ENCODE measurements at regions not wholly inside any gene's neighbourhood (a gene's known extent, or its start where the extent isn't known, plus 50 kb on each side); places are given as distances from the start of the nearest gene placed in this dataset.
"Not testable (repeated sequence)": the region's sequence is repeated elsewhere in the genome, so short reads cannot be mapped to it uniquely, and the experiment has no call there.

DNA sequence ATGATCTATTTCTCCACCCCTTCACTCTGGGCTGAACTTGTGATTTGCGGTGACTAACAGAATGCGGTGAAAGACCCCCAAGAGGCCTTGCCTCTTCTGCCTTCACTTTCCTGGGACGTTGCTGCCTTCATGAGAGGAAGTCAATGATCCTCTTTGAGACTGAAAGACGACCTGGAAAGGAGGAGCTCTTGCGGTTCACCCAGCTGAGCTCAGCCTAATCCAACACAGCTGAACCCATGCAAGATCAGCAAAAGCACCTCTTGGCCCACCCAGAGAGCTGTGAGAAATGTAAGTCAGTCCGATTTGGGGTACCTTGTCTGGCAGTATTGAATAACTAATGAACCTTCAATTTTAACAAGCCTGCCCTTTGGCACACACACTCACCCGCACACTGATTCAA lies 767.4 kb upstream of the TPTE start:
- Mint-ChIP-seq H3K27me3 (no peaks in the 10 kb centered on the region), H3K36me3 (ENCODE audit: insufficient read depth) (no peaks in the 10 kb centered on the region), H3K4me3 (no peak overlapping the region), H3K4me1 (ENCODE audit: low read depth in 2 of 2) (no peaks in the 10 kb centered on the region), H3K9me3 (no peaks in the 10 kb centered on the region), H3K27ac (no peak overlapping the region)
- DNase-seq (no peak), ATAC-seq (replicated peaks) (no peak)

DNA sequence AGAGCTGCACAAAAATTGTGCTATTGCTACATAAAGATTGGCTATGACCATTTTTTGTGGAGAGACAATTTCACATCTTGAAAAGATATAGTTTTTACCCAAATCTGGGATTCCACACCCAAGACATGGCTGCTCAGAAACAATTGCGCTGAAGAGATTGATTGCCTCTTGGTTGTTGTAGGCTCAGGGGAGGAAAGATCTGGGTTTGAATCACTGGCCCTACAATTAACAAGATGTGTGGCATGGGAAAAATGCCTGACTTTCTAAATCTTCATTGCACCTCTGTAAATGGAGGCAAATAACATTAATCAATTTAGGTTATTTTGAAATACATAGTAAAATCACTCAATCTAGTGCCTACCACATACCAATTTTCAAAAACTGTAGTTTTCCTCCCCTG lies 766.9 kb upstream of the TPTE start:
- DNase-seq; ATAC-seq (replicated peaks); H3K4me1 Mint-ChIP-seq (ENCODE audit: low read depth in 2 of 2); H3K27ac Mint-ChIP-seq; H3K9me3 Mint-ChIP-seq; H3K4me3 Mint-ChIP-seq; H3K36me3 Mint-ChIP-seq (ENCODE audit: insufficient read depth); H3K27me3 Mint-ChIP-seq: not testable (repeated sequence)

DNA sequence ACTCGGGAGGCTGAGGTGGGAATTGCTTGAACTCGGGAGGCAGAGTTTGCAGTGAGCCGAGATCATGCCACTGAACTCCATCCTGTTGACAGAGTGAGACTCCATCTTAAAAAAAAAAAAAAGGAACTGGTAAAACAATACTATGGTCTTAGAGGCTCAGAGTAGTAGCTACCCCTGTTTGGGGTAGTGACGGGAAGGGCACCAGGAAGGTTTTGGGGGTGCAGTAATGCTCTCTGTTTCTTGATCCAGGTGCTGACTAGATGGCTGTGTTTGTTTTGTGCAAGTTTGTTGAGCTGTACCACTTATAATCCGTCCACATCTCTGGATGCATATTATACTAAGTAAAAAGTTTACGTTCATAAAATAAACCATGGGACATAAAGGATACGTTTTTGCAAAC lies 765.8 kb upstream of the TPTE start:
- DNase-seq (no peak), ATAC-seq (replicated peaks) (no peak)
- Mint-ChIP-seq H3K4me1 (ENCODE audit: low read depth in 2 of 2) (no peaks in the 10 kb centered on the region), H3K9me3 (no peaks in the 10 kb centered on the region), H3K4me3 (no peak overlapping the region), H3K36me3 (ENCODE audit: insufficient read depth) (no peaks in the 10 kb centered on the region), H3K27me3 (no peaks in the 10 kb centered on the region), H3K27ac (no peak overlapping the region)

DNA sequence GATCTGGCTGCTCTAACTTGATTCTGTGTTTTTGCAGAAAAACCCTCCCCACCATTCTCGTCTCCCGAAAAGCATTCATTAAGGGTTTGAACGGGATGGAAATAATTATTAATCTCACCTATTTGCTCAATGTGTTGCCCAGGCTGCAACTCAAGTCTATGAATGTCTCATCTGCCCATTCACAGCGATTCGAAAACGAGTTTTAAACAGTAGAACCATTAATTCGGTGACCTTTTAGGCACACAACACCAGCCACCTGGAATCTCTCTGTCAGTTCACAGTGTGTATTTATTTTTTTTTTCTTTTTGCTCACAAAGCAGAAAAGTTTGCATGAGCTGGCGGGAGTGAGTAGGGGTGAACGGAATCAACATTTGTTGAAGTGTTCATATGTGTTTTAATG lies 764.7 kb upstream of the TPTE start:
- ATAC-seq (replicated peaks) (no peak), DNase-seq (no peak)
- Mint-ChIP-seq H3K27ac (no peak overlapping the region), H3K27me3 (no peaks in the 10 kb centered on the region), H3K36me3 (ENCODE audit: insufficient read depth) (no peaks in the 10 kb centered on the region), H3K9me3 (no peaks in the 10 kb centered on the region), H3K4me1 (ENCODE audit: low read depth in 2 of 2) (no peaks in the 10 kb centered on the region), H3K4me3 (no peak overlapping the region)

DNA sequence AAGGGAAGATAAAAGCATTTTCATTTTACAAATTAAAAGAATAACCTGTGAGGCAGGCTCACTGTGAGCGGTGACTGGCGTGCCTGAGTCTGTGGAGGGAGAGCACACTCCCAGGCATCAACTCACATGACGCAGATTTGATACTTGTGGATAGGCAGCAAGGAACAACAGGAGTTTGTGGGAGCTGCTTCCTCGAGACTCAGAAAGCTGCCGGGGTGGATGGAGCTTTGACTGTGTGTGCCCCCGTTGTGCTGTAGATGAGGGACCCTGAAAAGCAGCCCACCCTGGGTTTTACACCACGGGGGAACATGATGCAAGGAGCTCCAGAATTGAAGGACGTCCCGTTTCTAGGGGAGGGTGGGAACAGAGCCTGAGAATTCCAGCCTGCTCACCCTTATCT lies 764.3 kb upstream of the TPTE start:
- ATAC-seq (replicated peaks); H3K4me1 Mint-ChIP-seq (ENCODE audit: low read depth in 2 of 2); H3K27ac Mint-ChIP-seq; H3K36me3 Mint-ChIP-seq (ENCODE audit: insufficient read depth); DNase-seq; H3K27me3 Mint-ChIP-seq; H3K4me3 Mint-ChIP-seq; H3K9me3 Mint-ChIP-seq: not testable (repeated sequence)

DNA sequence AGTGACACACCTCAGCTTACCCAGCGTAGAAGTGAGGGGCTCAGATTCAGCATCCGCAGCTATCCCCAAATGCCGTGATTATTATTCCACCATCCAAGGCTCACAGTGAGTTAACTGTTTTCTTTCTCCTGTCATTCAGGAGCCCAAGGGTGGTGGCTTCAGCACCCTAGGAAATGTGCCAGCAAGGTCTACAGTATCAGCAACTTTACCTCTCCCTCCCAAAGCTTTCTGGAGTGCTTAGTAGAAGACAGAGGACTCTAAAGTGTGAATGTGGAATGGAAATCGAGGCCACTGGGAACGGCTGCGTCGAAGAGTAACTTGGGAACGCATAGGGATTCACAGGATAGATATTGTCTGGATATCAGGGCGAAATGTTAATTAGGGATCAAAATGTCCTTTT lies 763.8 kb upstream of the TPTE start:
- not testable (repeated sequence) for H3K27ac Mint-ChIP-seq; ATAC-seq (replicated peaks); H3K4me1 Mint-ChIP-seq (ENCODE audit: low read depth in 2 of 2); H3K9me3 Mint-ChIP-seq; H3K4me3 Mint-ChIP-seq; DNase-seq; H3K27me3 Mint-ChIP-seq; H3K36me3 Mint-ChIP-seq (ENCODE audit: insufficient read depth)

DNA sequence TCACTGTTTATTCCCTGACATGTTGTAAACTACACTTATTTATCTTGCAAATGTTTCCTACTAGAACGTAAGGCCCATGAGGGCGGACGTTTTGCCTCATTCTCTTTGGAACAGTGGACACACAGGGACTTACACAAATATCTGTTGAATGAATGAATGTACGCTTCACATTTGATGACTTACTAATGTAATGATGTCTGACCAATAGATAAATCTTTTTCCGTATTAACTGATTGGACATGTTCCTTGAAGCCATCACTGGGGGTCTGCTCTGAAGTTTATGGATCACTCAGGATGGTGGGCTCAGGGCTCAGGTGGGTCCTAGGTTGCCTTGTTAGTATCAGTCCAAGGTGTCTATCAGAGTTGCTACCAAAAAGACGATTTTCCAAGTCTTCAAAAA lies 763.2 kb upstream of the TPTE start:
- ATAC-seq (replicated peaks) (no peak), DNase-seq (no peak)
- Mint-ChIP-seq H3K27ac (no peak overlapping the region), H3K27me3 (no peaks in the 10 kb centered on the region), H3K36me3 (ENCODE audit: insufficient read depth) (no peaks in the 10 kb centered on the region), H3K4me3 (no peak overlapping the region), H3K9me3 (no peaks in the 10 kb centered on the region), H3K4me1 (ENCODE audit: low read depth in 2 of 2) (no peaks in the 10 kb centered on the region)

DNA sequence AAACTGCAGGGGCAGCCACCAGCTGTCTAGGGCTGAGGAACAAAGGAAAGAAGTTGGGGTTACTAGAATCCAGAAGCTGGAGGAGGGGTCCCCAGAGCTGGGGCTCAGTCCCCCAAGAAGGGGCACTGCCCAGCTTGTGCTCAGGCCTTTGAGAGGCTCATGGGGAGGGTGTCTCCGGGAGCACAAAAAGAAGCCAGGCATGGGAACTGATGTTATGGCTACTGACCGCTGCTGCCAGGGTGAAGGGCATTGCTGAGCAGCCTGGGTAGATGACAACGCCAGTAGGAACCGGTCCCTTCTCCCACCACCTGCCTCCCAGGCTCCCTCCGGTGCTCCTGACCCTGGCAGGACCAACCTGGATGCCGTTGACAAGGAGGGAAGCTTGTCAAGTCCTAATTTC lies 762.5 kb upstream of the TPTE start:
- H3K27ac Mint-ChIP-seq, result no peak overlapping the region
- H3K27me3 Mint-ChIP-seq, result no peaks in the 10 kb centered on the region
- H3K4me3 Mint-ChIP-seq, result no peak overlapping the region
- ATAC-seq (replicated peaks) (no peak), DNase-seq (no peak)
- no peaks in the 10 kb centered on the region for H3K9me3 Mint-ChIP-seq
- no peaks in the 10 kb centered on the region for H3K4me1 Mint-ChIP-seq (ENCODE audit: low read depth in 2 of 2)
- H3K36me3 Mint-ChIP-seq (ENCODE audit: insufficient read depth), result no peaks in the 10 kb centered on the region

DNA sequence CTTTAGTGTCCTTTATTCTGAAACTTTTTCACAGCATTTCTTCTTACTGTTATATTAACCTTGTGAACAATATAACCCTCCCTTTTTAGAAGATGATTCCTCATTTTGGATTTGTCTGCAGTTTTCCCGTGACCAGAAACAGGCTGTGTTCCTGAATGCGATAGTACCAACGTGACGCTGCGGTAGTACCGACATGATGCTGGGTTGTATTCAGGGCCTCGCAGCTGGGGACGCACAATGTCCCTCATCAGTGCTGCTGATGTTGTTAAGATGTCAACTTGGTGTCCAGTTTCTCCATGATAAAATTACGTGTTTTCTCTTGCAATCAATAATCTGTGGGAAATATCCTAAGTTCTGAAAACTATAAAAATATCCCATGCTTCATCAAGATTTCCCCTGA lies 761.4 kb upstream of the TPTE start:
- H3K27me3 Mint-ChIP-seq, result no peaks in the 10 kb centered on the region
- no peaks in the 10 kb centered on the region for H3K36me3 Mint-ChIP-seq (ENCODE audit: insufficient read depth)
- H3K4me3 Mint-ChIP-seq, result no peak overlapping the region
- H3K4me1 Mint-ChIP-seq (ENCODE audit: low read depth in 2 of 2), result no peaks in the 10 kb centered on the region
- H3K27ac Mint-ChIP-seq, result no peak overlapping the region
- H3K9me3 Mint-ChIP-seq, result no peaks in the 10 kb centered on the region
- ATAC-seq (replicated peaks) (no peak), DNase-seq (no peak)

DNA sequence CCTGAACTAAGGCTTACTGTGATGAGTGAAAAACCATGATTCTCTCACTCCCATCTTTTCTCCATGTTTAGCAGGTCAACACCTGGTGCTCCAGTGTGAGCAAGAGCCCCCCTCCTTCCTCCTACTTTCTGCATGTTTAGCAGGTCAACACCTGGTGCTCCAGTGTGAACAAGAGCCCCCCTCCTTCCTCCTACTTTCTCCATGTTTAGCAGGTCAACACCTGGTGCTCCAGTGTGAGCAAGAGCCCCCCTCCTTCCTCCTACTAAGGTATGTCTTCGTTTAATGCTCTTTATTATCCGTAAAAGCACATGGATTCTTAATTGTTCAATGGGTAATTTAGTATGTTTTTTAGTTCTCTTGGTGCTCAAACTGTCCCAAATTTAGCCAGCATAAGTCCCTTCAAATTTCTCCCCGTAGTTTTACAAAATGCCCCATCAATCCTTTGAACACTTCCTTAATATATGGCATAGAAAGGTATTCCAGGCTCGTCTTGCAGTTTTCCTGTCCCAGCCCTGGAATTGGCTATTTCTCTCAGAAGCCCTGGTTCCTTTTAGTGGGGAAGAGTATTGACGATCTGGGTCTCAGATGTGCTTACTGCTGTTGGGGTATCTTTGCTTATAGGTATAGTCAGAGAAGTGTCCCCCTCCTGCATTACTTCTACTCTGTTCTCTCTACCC lies 760.8 kb upstream of the TPTE start:
- Mint-ChIP-seq H3K4me3 (no peak overlapping the region), H3K36me3 (ENCODE audit: insufficient read depth) (no peaks in the 10 kb centered on the region), H3K4me1 (ENCODE audit: low read depth in 2 of 2) (no peaks in the 10 kb centered on the region), H3K9me3 (no peaks in the 10 kb centered on the region), H3K27me3 (no peaks in the 10 kb centered on the region), H3K27ac (no peak overlapping the region)
- DNase-seq (no peak), ATAC-seq (replicated peaks) (no peak)

DNA sequence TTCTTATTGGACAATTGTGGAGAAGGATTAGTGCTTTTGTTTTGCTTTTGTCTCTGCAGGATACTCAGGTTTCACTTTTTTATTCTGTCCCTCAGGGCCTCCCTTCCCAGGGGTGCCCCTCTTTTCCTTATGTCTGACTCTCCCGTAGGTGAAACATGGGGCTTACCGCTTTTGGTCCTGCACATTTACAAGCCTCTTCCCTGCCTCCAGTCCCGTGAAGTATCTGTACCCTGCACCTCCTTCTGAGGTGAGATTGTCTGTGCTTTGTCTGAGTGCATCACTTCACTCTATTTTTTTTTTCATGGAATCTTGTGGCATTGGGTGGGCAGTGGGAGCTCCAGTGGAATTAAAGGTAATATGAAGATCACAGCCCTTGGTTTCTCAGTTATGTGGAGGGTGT lies 758.1 kb upstream of the TPTE start:
- H3K27ac Mint-ChIP-seq, result no peak overlapping the region
- no peak for DNase-seq
- H3K4me3 Mint-ChIP-seq, result no peak overlapping the region
- H3K9me3 Mint-ChIP-seq, result no peaks in the 10 kb centered on the region
- H3K27me3 Mint-ChIP-seq, result no peaks in the 10 kb centered on the region
- no peaks in the 10 kb centered on the region for H3K36me3 Mint-ChIP-seq (ENCODE audit: insufficient read depth)
- H3K4me1 Mint-ChIP-seq (ENCODE audit: low read depth in 2 of 2), result no peaks in the 10 kb centered on the region
- ATAC-seq (replicated peaks), result no peak

DNA sequence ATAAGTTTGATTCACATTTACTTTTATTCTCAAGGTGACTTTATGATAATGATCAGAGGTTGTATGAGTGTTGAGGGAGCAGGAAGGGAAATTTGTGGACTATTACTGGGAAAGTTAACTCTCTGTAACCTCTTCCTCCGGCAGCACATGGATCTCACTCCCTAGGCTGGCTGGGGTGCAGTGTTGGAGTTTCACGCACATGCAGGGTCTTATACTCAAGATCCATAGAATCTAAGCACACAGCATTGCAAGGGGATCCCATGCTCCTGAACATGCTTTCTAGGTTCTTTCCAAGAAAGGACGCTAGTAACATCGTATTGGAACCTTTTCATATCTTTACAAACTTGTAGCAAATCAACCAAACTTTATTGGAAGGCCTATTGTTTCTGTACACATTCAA lies 757.6 kb upstream of the TPTE start:
- H3K27me3 Mint-ChIP-seq, result no peaks in the 10 kb centered on the region
- H3K36me3 Mint-ChIP-seq (ENCODE audit: insufficient read depth), result no peaks in the 10 kb centered on the region
- no peaks in the 10 kb centered on the region for H3K9me3 Mint-ChIP-seq
- ATAC-seq (replicated peaks) (no peak), DNase-seq (no peak)
- no peak overlapping the region for H3K4me3 Mint-ChIP-seq
- H3K27ac Mint-ChIP-seq, result no peak overlapping the region
- no peaks in the 10 kb centered on the region for H3K4me1 Mint-ChIP-seq (ENCODE audit: low read depth in 2 of 2)

DNA sequence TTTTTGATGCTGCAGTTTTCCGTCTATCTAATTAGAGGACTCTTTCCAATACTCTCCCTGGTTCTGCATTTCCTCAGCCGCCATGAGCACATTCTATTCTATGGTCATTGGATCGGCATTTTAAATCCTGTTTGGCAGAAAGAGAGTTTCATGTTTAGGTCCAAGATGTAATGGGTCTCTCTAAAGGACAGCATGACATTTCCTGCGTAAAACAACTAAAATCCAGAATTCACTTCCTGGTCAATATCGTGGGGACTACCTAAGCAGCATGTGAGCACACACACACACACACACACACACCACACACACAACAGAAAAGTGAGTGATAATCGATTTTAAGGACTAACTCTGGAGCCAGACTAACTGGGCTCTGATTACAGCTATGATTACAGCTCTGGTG lies 757.1 kb upstream of the TPTE start:
- not testable (repeated sequence) for ATAC-seq (replicated peaks); H3K4me3 Mint-ChIP-seq; DNase-seq; H3K9me3 Mint-ChIP-seq; H3K27me3 Mint-ChIP-seq; H3K27ac Mint-ChIP-seq; H3K36me3 Mint-ChIP-seq (ENCODE audit: insufficient read depth); H3K4me1 Mint-ChIP-seq (ENCODE audit: low read depth in 2 of 2)

DNA sequence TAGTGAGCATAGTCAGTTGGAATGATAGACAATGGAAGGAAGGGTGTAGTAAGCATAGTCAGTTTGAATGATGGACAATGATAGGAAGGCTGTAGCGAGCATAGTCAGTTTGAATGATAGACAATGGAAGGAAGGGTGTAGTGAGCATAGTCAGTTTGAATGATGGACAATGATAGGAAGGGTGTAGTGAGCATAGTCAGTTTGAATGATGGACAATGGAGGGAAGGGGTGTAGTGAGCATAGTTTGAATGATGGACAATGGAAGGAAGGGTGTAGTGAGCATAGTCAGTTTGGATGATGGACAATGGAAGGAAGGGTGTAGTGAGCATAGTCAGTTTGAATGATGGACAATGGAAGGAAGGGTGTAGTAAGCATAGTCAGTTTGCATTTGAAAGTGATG lies 755.8 kb upstream of the TPTE start:
- H3K9me3 Mint-ChIP-seq; H3K4me1 Mint-ChIP-seq (ENCODE audit: low read depth in 2 of 2); DNase-seq; H3K36me3 Mint-ChIP-seq (ENCODE audit: insufficient read depth); ATAC-seq (replicated peaks); H3K4me3 Mint-ChIP-seq; H3K27ac Mint-ChIP-seq; H3K27me3 Mint-ChIP-seq: not testable (repeated sequence)

Measured in effector memory CD8-positive, alpha-beta T cell (primary cell).